Calu3 (cell line): ENCODE measurements at regions not wholly inside any gene's neighbourhood (a gene's known extent, or its start where the extent isn't known, plus 50 kb on each side); places are given as distances from the start of the nearest gene placed in this dataset.

Experiments used
- BruUV-seq: library from RNA; stranded (reverse); fragments of 400-500 nt; replicated peaks from 2 replicates; lab custom pipeline; 2021; lab: Mats Ljungman, UMichigan
- CTCF ChIA-PET: fragments of 300-600 bp; sonication (Branson Sonifier 250); formaldehyde crosslinking; loops from one replicate; lab custom pipeline; 2022; ENCODE audit warnings: antibody characterized with exemption; lab: Charles Lee
- DNase-seq: peaks from one replicate; pipeline ENCODE4 v3.0.0; 2022
- H3K27ac Mint-ChIP-seq: one replicate; pipeline ENCODE4 v1.8.0; 2022; ENCODE audit warnings: mixed read lengths; ENCODE audit not compliant: unreplicated experiment
- H3K27me3 Mint-ChIP-seq: one replicate; pipeline ENCODE4 v1.8.0; 2022; ENCODE audit warnings: mixed read lengths; ENCODE audit not compliant: unreplicated experiment
- H3K36me3 Mint-ChIP-seq: one replicate; pipeline ENCODE4 v1.8.0; 2022; ENCODE audit warnings: mild to moderate bottlenecking, moderate library complexity, mixed read lengths; ENCODE audit not compliant: insufficient read depth, unreplicated experiment
- H3K4me1 Mint-ChIP-seq: one replicate; pipeline ENCODE4 v1.8.0; 2022; ENCODE audit warnings: mild to moderate bottlenecking, low read depth, mixed read lengths; ENCODE audit not compliant: unreplicated experiment
- H3K4me3 Mint-ChIP-seq: one replicate; pipeline ENCODE4 v1.8.0; 2022; ENCODE audit warnings: mild to moderate bottlenecking, low read depth, moderate library complexity, mixed read lengths; ENCODE audit not compliant: unreplicated experiment
- H3K9me3 Mint-ChIP-seq: one replicate; pipeline ENCODE4 v1.8.0; 2022; ENCODE audit warnings: low read depth, mixed read lengths; ENCODE audit not compliant: unreplicated experiment
- intact Hi-C: fragments of 100-400 bp; cut with micrococcal nuclease; formaldehyde crosslinking; loops from one replicate; pipeline ENCODE4 v1.10.0; 2022; ENCODE audit not compliant: unreplicated experiment
- TF ChIP-seq, protein P1 (sequence below): fragments of 200-600 bp; IDR thresholded peaks from one replicate; pipeline ENCODE4 v1.8.0; 2022; ENCODE audit warnings: antibody characterized with exemption; ENCODE audit not compliant: unreplicated experiment

GRCh38 chr4:152110780-152111179, 350.0 kb upstream of the GATB start:
- no peak for DNase-seq
- no TSS peak for BruUV-seq
- no peaks in the 10 kb centered on the region for H3K36me3 Mint-ChIP-seq
- TF ChIP-seq, protein P1, sequence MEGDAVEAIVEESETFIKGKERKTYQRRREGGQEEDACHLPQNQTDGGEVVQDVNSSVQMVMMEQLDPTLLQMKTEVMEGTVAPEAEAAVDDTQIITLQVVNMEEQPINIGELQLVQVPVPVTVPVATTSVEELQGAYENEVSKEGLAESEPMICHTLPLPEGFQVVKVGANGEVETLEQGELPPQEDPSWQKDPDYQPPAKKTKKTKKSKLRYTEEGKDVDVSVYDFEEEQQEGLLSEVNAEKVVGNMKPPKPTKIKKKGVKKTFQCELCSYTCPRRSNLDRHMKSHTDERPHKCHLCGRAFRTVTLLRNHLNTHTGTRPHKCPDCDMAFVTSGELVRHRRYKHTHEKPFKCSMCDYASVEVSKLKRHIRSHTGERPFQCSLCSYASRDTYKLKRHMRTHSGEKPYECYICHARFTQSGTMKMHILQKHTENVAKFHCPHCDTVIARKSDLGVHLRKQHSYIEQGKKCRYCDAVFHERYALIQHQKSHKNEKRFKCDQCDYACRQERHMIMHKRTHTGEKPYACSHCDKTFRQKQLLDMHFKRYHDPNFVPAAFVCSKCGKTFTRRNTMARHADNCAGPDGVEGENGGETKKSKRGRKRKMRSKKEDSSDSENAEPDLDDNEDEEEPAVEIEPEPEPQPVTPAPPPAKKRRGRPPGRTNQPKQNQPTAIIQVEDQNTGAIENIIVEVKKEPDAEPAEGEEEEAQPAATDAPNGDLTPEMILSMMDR: no peak
- H3K27ac Mint-ChIP-seq: no peak overlapping the region
- no peaks in the 10 kb centered on the region for H3K4me1 Mint-ChIP-seq
- CTCF ChIA-PET: interaction anchor here (0.6 kb wide), 1 partner anchor 21 kb away, joined by 3 read pairs; no protein-coding TSS in a partner anchor
- no peaks in the 10 kb centered on the region for H3K9me3 Mint-ChIP-seq
- no peak overlapping the region for H3K4me3 Mint-ChIP-seq
- peaks cover 4% of the 10 kb centered on the region for H3K27me3 Mint-ChIP-seq
- intact Hi-C loops: no loop called here

DNA sequence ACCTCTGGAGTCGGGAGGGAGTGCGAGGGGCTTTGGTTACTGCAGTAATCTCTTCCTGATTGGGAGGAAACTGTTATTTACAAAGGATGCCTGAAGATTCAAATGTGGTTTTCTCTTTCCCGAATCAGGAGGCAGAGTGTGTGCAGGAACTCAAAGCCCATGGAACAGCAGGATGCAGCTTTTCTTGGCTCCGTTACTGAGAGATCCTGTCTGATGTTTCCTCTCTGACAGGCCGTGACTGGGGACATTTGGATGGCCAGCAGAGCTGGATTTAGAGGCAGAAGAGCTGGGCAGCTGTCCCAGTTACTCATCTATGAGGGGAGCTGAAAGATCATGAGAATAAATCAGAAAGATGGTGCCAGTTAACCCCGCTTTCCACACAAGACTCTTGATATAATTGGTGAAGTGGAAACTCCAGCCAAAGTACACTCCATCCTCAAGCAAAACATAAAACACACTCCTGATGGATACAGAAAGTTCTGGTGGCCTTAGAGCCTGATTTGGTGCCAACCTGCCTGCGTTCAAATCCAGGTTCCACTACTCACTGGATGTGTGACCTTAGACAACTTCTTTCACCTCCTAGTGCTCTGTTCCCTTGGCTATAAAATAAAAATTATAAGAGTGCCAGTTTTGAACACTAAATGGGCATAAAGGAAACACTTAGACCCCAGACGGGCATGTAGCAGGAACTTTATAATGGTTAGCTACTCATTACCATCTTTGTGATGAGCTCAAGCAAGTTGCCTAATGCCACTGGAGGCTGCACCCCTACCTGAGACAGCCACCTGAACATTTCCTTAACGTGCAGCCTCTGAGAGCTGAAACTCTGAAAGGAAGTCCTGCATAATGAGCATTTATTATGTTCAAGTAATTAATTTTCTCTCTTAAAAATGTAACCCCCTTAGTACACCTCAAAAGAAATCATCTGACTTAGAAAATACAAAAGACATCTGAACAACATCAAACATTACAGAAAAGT, 349.0 kb upstream of the GATB start:
- Mint-ChIP-seq H3K36me3 (no peaks in the 10 kb centered on the region), H3K9me3 (no peaks in the 10 kb centered on the region), H3K4me1 (no peaks in the 10 kb centered on the region), H3K4me3 (no peak overlapping the region), H3K27ac (no peak overlapping the region), H3K27me3 (no peaks in the 10 kb centered on the region)
- CTCF ChIA-PET: interaction anchor here (0.6 kb wide), 1 partner anchor 22 kb away, joined by 3 read pairs; no protein-coding TSS in a partner anchor
- no TSS peak for BruUV-seq
- TF ChIP-seq, protein P1: no peak
- no peak for DNase-seq
- intact Hi-C loops: no loop called here

- no peak for DNase-seq
- no peak overlapping the region for H3K27ac Mint-ChIP-seq
- H3K4me3 Mint-ChIP-seq: no peak overlapping the region
- CTCF ChIA-PET: no interaction called here
- H3K9me3 Mint-ChIP-seq: no peaks in the 10 kb centered on the region
- H3K36me3 Mint-ChIP-seq: no peaks in the 10 kb centered on the region
- TF ChIP-seq, protein P1: no peak
- BruUV-seq: no TSS peak
- no peaks in the 10 kb centered on the region for H3K27me3 Mint-ChIP-seq
- intact Hi-C loops: no loop called here
- peaks cover 1% of the 10 kb centered on the region for H3K4me1 Mint-ChIP-seq
Observed at GRCh38 chr4:152107736-152108500, 347.1 kb upstream of the GATB start.

GRCh38 chr4:152106781-152107321, 346.0 kb upstream of the GATB start:
- Mint-ChIP-seq H3K36me3 (no peaks in the 10 kb centered on the region), H3K27me3 (no peaks in the 10 kb centered on the region), H3K9me3 (no peaks in the 10 kb centered on the region), H3K4me3 (no peak overlapping the region), H3K27ac (no peak overlapping the region), H3K4me1 (peaks cover 12% of the 10 kb centered on the region)
- no peak for DNase-seq
- BruUV-seq: no TSS peak
- TF ChIP-seq, protein P1: no peak
- intact Hi-C loops: no loop called here
- CTCF ChIA-PET: no interaction called here
